ENCODE measurements at regions not wholly inside any gene's neighbourhood (a gene's known extent, or its start where the extent isn't known, plus 50 kb on each side); places are given as distances from the start of the nearest gene placed in this dataset.
"Not testable (repeated sequence)": the region's sequence is repeated elsewhere in the genome, so short reads cannot be mapped to it uniquely, and the experiment has no call there.

GRCh38 chrX:144185197-144185596, 301.3 kb downstream of the UBE2NL start:
- DNase-seq; H3K27me3 ChIP-seq (ENCODE audit: control insufficient read depth, insufficient read depth, low read length); H3K4me1 ChIP-seq (ENCODE audit: control insufficient read depth, insufficient read depth, low read length); H3K4me3 ChIP-seq (ENCODE audit: low read length); H3K27ac ChIP-seq (ENCODE audit: low read length); H3K36me3 ChIP-seq (ENCODE audit: control insufficient read depth, insufficient read depth, low read length); H3K9me3 ChIP-seq (replicated peaks; ENCODE audit: control insufficient read depth, low read depth, low read length): not testable (repeated sequence)

- H3K9me3 ChIP-seq (replicated peaks; ENCODE audit: control insufficient read depth, low read depth, low read length); H3K27ac ChIP-seq (ENCODE audit: low read length); H3K4me1 ChIP-seq (ENCODE audit: control insufficient read depth, insufficient read depth, low read length); DNase-seq; H3K27me3 ChIP-seq (ENCODE audit: control insufficient read depth, insufficient read depth, low read length); H3K36me3 ChIP-seq (ENCODE audit: control insufficient read depth, insufficient read depth, low read length); H3K4me3 ChIP-seq (ENCODE audit: low read length): not testable (repeated sequence)
- WGBS (ENCODE audit: insufficient coverage), result no CpG with 5 or more reads among the region's 4 CpGs
Measured at GRCh38 chrX:144188489-144188888, 304.6 kb downstream of the UBE2NL start.

GRCh38 chrX:144197057-144197456, 313.2 kb downstream of the UBE2NL start:
- not testable (repeated sequence) for H3K36me3 ChIP-seq (ENCODE audit: control insufficient read depth, insufficient read depth, low read length); H3K27me3 ChIP-seq (ENCODE audit: control insufficient read depth, insufficient read depth, low read length); H3K4me1 ChIP-seq (ENCODE audit: control insufficient read depth, insufficient read depth, low read length); H3K9me3 ChIP-seq (replicated peaks; ENCODE audit: control insufficient read depth, low read depth, low read length); H3K4me3 ChIP-seq (ENCODE audit: low read length); DNase-seq; H3K27ac ChIP-seq (ENCODE audit: low read length)
- no CpG with 5 or more reads among the region's 3 CpGs for WGBS (ENCODE audit: insufficient coverage)

- H3K9me3 ChIP-seq (replicated peaks; ENCODE audit: control insufficient read depth, low read depth, low read length); H3K4me1 ChIP-seq (ENCODE audit: control insufficient read depth, insufficient read depth, low read length); DNase-seq; H3K27ac ChIP-seq (ENCODE audit: low read length); H3K4me3 ChIP-seq (ENCODE audit: low read length); H3K36me3 ChIP-seq (ENCODE audit: control insufficient read depth, insufficient read depth, low read length); H3K27me3 ChIP-seq (ENCODE audit: control insufficient read depth, insufficient read depth, low read length): not testable (repeated sequence)
- no CpG with 5 or more reads among the region's 2 CpGs for WGBS (ENCODE audit: insufficient coverage)
Measured at GRCh38 chrX:144202726-144203125, 318.9 kb downstream of the UBE2NL start.

- not testable (repeated sequence) for H3K4me3 ChIP-seq (ENCODE audit: low read length); H3K36me3 ChIP-seq (ENCODE audit: control insufficient read depth, insufficient read depth, low read length); H3K27me3 ChIP-seq (ENCODE audit: control insufficient read depth, insufficient read depth, low read length); H3K4me1 ChIP-seq (ENCODE audit: control insufficient read depth, insufficient read depth, low read length); H3K27ac ChIP-seq (ENCODE audit: low read length); DNase-seq; H3K9me3 ChIP-seq (replicated peaks; ENCODE audit: control insufficient read depth, low read depth, low read length)
- no CpG with 5 or more reads among the region's 6 CpGs for whole genome bisulfite sequencing (ENCODE audit: insufficient coverage)
Measured at GRCh38 chrX:144208360-144209024, 324.6 kb downstream of the UBE2NL start.

- Histone ChIP-seq H3K4me3 (ENCODE audit: low read length) (no peak overlapping the region), H3K36me3 (ENCODE audit: control insufficient read depth, insufficient read depth, low read length) (no peaks in the 10 kb centered on the region), H3K27me3 (ENCODE audit: control insufficient read depth, insufficient read depth, low read length) (no peaks in the 10 kb centered on the region), H3K9me3 (replicated peaks; ENCODE audit: control insufficient read depth, low read depth, low read length) (no peaks in the 10 kb centered on the region), H3K4me1 (ENCODE audit: control insufficient read depth, insufficient read depth, low read length) (no peaks in the 10 kb centered on the region), H3K27ac (ENCODE audit: low read length) (no peak overlapping the region)
- no peak for DNase-seq
Measured at GRCh38 chrX:144214651-144215050, 330.8 kb downstream of the UBE2NL start.

- no peak for DNase-seq
- no peaks in the 10 kb centered on the region for H3K9me3 ChIP-seq (replicated peaks; ENCODE audit: control insufficient read depth, low read depth, low read length)
- no peaks in the 10 kb centered on the region for H3K36me3 ChIP-seq (ENCODE audit: control insufficient read depth, insufficient read depth, low read length)
- H3K4me3 ChIP-seq (ENCODE audit: low read length), result no peak overlapping the region
- H3K4me1 ChIP-seq (ENCODE audit: control insufficient read depth, insufficient read depth, low read length), result no peaks in the 10 kb centered on the region
- no peak overlapping the region for H3K27ac ChIP-seq (ENCODE audit: low read length)
- no peaks in the 10 kb centered on the region for H3K27me3 ChIP-seq (ENCODE audit: control insufficient read depth, insufficient read depth, low read length)
- 35% methylated on average over 3 of the region's 4 CpGs for WGBS (ENCODE audit: insufficient coverage)
Measured at GRCh38 chrX:144219035-144219434, 335.2 kb downstream of the UBE2NL start.

- DNase-seq; H3K27ac ChIP-seq (ENCODE audit: low read length); H3K9me3 ChIP-seq (replicated peaks; ENCODE audit: control insufficient read depth, low read depth, low read length); H3K4me1 ChIP-seq (ENCODE audit: control insufficient read depth, insufficient read depth, low read length); H3K4me3 ChIP-seq (ENCODE audit: low read length); H3K27me3 ChIP-seq (ENCODE audit: control insufficient read depth, insufficient read depth, low read length); H3K36me3 ChIP-seq (ENCODE audit: control insufficient read depth, insufficient read depth, low read length): not testable (repeated sequence)
- 90% methylated on average over 28 of the region's 40 CpGs for WGBS (ENCODE audit: insufficient coverage)
Measured at GRCh38 chrX:144231116-144231785, 347.4 kb downstream of the UBE2NL start.

GRCh38 chrX:144253356-144253755, 369.5 kb downstream of the UBE2NL start:
- Histone ChIP-seq H3K4me1 (ENCODE audit: control insufficient read depth, insufficient read depth, low read length) (no peaks in the 10 kb centered on the region), H3K4me3 (ENCODE audit: low read length) (no peak overlapping the region), H3K36me3 (ENCODE audit: control insufficient read depth, insufficient read depth, low read length) (no peaks in the 10 kb centered on the region), H3K9me3 (replicated peaks; ENCODE audit: control insufficient read depth, low read depth, low read length) (peaks cover 5% of the 10 kb centered on the region), H3K27me3 (ENCODE audit: control insufficient read depth, insufficient read depth, low read length) (no peaks in the 10 kb centered on the region), H3K27ac (ENCODE audit: low read length) (no peak overlapping the region)
- 71% methylated on average over 1 of the region's 1 CpG for WGBS (ENCODE audit: insufficient coverage)
- no peak for DNase-seq

- no peak for DNase-seq
- Histone ChIP-seq H3K4me3 (ENCODE audit: low read length) (no peak overlapping the region), H3K9me3 (replicated peaks; ENCODE audit: control insufficient read depth, low read depth, low read length) (peaks cover 5% of the 10 kb centered on the region), H3K27me3 (ENCODE audit: control insufficient read depth, insufficient read depth, low read length) (no peaks in the 10 kb centered on the region), H3K4me1 (ENCODE audit: control insufficient read depth, insufficient read depth, low read length) (no peaks in the 10 kb centered on the region), H3K36me3 (ENCODE audit: control insufficient read depth, insufficient read depth, low read length) (no peaks in the 10 kb centered on the region), H3K27ac (ENCODE audit: low read length) (no peak overlapping the region)
- whole genome bisulfite sequencing (ENCODE audit: insufficient coverage), result no CpG with 5 or more reads among the region's 3 CpGs
Measured at GRCh38 chrX:144259054-144259453, 375.2 kb downstream of the UBE2NL start.

- WGBS (ENCODE audit: insufficient coverage), result no CpG with 5 or more reads among the region's 1 CpG
- H3K4me1 ChIP-seq (ENCODE audit: control insufficient read depth, insufficient read depth, low read length), result no peaks in the 10 kb centered on the region
- no peak overlapping the region for H3K4me3 ChIP-seq (ENCODE audit: low read length)
- H3K27ac ChIP-seq (ENCODE audit: low read length), result no peak overlapping the region
- no peak for DNase-seq
- H3K27me3 ChIP-seq (ENCODE audit: control insufficient read depth, insufficient read depth, low read length), result no peaks in the 10 kb centered on the region
- H3K36me3 ChIP-seq (ENCODE audit: control insufficient read depth, insufficient read depth, low read length), result no peaks in the 10 kb centered on the region
- no peaks in the 10 kb centered on the region for H3K9me3 ChIP-seq (replicated peaks; ENCODE audit: control insufficient read depth, low read depth, low read length)
Measured at GRCh38 chrX:144265641-144266040, 381.8 kb downstream of the UBE2NL start.

All from muscle of leg (tissue), 3 donors.